ENCODE measurements at regions not wholly inside any gene's neighbourhood (a gene's known extent, or its start where the extent isn't known, plus 50 kb on each side); places are given as distances from the start of the nearest gene placed in this dataset.
"Not testable (repeated sequence)": the region's sequence is repeated elsewhere in the genome, so short reads cannot be mapped to it uniquely, and the experiment has no call there.

DNA sequence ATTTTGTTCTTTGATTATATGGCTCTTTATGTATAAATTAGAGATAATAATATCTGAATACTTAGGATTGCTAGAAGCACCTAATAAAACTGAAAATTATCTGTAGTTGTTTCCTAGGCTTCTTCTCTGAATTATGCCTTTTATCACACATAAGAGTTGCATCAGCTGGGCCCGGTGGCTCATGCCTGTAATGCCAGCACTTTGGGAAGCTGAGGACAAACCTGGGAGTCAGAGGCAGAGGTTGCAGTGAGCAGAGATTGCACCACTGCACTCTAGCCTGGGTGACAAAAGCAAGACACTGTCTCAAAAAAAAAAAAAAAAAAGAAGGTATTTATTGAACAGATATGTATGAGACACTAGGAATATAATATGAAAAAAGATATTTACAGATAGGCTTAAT, 773.5 kb upstream of the AGA start:
- DNase-seq (ENCODE audit: low read depth) = no peak
- no peak overlapping the region for H3K4me3 ChIP-seq (ENCODE audit: low read depth, low read length)
- TF ChIP-seq, protein P1, sequence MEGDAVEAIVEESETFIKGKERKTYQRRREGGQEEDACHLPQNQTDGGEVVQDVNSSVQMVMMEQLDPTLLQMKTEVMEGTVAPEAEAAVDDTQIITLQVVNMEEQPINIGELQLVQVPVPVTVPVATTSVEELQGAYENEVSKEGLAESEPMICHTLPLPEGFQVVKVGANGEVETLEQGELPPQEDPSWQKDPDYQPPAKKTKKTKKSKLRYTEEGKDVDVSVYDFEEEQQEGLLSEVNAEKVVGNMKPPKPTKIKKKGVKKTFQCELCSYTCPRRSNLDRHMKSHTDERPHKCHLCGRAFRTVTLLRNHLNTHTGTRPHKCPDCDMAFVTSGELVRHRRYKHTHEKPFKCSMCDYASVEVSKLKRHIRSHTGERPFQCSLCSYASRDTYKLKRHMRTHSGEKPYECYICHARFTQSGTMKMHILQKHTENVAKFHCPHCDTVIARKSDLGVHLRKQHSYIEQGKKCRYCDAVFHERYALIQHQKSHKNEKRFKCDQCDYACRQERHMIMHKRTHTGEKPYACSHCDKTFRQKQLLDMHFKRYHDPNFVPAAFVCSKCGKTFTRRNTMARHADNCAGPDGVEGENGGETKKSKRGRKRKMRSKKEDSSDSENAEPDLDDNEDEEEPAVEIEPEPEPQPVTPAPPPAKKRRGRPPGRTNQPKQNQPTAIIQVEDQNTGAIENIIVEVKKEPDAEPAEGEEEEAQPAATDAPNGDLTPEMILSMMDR (IDR thresholded peaks at IDR 0.05; ENCODE audit: insufficient read depth, low read length) = no peak

DNA sequence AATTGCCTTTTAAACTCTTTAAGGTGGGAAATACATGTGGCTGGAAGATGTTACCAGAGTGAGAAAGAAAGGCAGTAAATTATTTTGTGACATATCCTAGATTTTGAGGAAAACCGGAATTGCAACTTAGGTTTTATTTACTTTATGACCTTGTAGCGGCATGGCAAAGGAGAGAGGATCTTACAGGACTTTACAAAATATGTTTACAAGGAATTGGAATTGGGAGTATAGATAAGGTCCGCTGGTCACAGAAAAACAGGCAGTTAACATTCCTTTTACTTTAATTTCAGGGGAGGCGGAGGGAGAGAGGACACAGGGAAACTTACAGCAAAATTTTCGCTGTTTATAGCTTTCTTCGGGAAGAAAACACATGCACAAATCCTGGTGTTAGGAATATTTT, 784.2 kb upstream of the AGA start:
- H3K4me3 ChIP-seq (ENCODE audit: low read depth, low read length); DNase-seq (ENCODE audit: low read depth): not testable (repeated sequence)

DNA sequence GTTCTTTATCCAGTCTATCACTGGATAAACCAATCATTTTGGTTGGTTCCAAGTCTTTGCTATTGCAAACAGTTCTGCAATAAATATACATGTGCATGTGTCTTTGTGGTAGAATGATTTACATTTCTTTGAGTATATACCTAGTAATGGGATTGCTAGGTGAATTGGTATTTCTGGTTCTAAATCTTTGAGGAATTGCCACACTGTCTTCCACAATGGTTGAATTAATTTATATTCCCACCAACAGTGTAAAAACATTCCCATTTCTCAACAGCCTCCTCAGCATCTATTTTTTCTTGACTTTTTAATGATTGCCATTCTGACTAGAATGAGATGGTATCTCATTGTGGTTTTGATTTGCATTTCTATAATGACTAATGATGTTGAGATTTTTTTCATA, 791.7 kb upstream of the AGA start:
- TF ChIP-seq, protein P1 (IDR thresholded peaks at IDR 0.05; ENCODE audit: insufficient read depth, low read length) = no peak
- no peak overlapping the region for H3K4me3 ChIP-seq (ENCODE audit: low read depth, low read length)
- no peak for DNase-seq (ENCODE audit: low read depth)

DNA sequence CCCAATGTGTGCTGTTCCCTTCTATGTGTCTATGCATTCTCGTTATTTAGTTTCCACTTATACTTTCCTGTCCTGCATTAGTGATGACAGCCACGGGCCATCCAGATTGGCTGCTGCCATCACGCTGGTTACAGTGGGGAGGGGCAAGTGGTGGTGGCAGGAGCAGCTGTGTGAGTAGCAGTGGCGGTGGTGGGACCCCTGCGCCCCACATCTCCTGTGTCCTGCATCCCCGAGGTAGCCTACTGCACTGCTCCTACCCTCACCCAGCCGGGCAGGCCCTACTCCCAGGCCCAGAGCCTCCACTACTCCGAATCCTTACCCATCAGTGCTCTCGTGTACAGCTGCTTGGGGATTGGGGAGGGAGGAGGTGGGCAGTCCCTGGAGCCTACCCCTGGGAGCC, 798.7 kb upstream of the AGA start:
- no peak overlapping the region for H3K4me3 ChIP-seq (ENCODE audit: low read depth, low read length)
- TF ChIP-seq, protein P1 (IDR thresholded peaks at IDR 0.05; ENCODE audit: insufficient read depth, low read length) = no peak
- DNase-seq (ENCODE audit: low read depth) = no peak

- TF ChIP-seq, protein P1 (IDR thresholded peaks at IDR 0.05; ENCODE audit: insufficient read depth, low read length) = no peak
- H3K4me3 ChIP-seq (ENCODE audit: low read depth, low read length) = no peak overlapping the region
- DNase-seq (ENCODE audit: low read depth) = no peak
Observed at GRCh38 chr4:178241601-178242118, 799.4 kb upstream of the AGA start.

- no peak for DNase-seq (ENCODE audit: low read depth)
- TF ChIP-seq, protein P1 (IDR thresholded peaks at IDR 0.05; ENCODE audit: insufficient read depth, low read length) = no peak
- no peak overlapping the region for H3K4me3 ChIP-seq (ENCODE audit: low read depth, low read length)
Observed at GRCh38 chr4:178242655-178243054, 800.4 kb upstream of the AGA start.

- TF ChIP-seq, protein P1 (IDR thresholded peaks at IDR 0.05; ENCODE audit: insufficient read depth, low read length) = no peak
- H3K4me3 ChIP-seq (ENCODE audit: low read depth, low read length) = no peak overlapping the region
- DNase-seq (ENCODE audit: low read depth) = no peak
Observed at GRCh38 chr4:178244785-178245184, 802.5 kb upstream of the AGA start.
